22Rv1 (cell line): ENCODE measurements at regions not wholly inside any gene's neighbourhood (a gene's known extent, or its start where the extent isn't known, plus 50 kb on each side); places are given as distances from the start of the nearest gene placed in this dataset.

Source experiments
- ZFX ChIP-seq: fragments of 450-650 bp; IDR thresholded peaks from 2 replicates; pipeline ENCODE4 v1.6.1; 2017; ENCODE audit warnings: antibody characterized with exemption, borderline replicate concordance
- TF ChIP-seq, protein P1 (sequence below): fragments of 450-650 bp; IDR thresholded peaks from 2 replicates; pipeline ENCODE4 v1.5.1; 2017; ENCODE audit warnings: mild to moderate bottlenecking

DNA sequence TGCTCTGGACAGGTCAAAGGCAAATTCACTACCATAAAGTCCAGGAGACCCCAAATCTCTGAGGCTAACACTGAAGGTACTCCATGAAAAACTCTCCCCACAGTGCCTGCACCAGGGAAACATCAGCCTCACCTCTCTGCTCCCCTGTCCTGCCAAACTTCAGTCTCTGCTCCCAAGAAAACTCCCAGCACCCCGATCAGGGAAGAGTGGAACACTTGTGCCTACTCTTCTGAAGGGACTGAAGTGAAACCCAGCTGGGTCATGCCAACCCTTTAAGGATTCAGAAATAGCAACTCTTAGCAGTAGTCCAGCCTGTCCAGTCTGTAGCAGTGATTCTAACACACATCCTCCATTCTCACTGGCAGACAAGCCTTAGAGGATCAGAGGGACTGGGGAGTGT lies 124.2 kb downstream of the FAM174B start:
- TF ChIP-seq, protein P1, sequence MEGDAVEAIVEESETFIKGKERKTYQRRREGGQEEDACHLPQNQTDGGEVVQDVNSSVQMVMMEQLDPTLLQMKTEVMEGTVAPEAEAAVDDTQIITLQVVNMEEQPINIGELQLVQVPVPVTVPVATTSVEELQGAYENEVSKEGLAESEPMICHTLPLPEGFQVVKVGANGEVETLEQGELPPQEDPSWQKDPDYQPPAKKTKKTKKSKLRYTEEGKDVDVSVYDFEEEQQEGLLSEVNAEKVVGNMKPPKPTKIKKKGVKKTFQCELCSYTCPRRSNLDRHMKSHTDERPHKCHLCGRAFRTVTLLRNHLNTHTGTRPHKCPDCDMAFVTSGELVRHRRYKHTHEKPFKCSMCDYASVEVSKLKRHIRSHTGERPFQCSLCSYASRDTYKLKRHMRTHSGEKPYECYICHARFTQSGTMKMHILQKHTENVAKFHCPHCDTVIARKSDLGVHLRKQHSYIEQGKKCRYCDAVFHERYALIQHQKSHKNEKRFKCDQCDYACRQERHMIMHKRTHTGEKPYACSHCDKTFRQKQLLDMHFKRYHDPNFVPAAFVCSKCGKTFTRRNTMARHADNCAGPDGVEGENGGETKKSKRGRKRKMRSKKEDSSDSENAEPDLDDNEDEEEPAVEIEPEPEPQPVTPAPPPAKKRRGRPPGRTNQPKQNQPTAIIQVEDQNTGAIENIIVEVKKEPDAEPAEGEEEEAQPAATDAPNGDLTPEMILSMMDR, result no peak
- no peak for TF ChIP-seq ZFX
